ENCODE measurements at regions not wholly inside any gene's neighbourhood (a gene's known extent, or its start where the extent isn't known, plus 50 kb on each side); places are given as distances from the start of the nearest gene placed in this dataset.
"Not testable (repeated sequence)": the region's sequence is repeated elsewhere in the genome, so short reads cannot be mapped to it uniquely, and the experiment has no call there.

GRCh38 chr6:4259391-4259790 lies 124.0 kb upstream of the ECI2 start:
- ATAC-seq, result no peak
- H3K4me1 Mint-ChIP-seq (ENCODE audit: low read depth), result no peaks in the 10 kb centered on the region
- no peaks in the 10 kb centered on the region for H3K36me3 Mint-ChIP-seq (ENCODE audit: low read depth)
- no peak for DNase-seq
- POLR2A ChIA-PET, result no interaction called here
- TF ChIP-seq CTCF (IDR thresholded peaks at IDR 0.05), result no peak
- H3K27ac Mint-ChIP-seq, result no peak overlapping the region
- peaks cover 3% of the 10 kb centered on the region for H3K27me3 Mint-ChIP-seq
- CTCF ChIA-PET, result no interaction called here
- H3K9me3 Mint-ChIP-seq, result no peaks in the 10 kb centered on the region
- H3K4me3 Mint-ChIP-seq, result no peak overlapping the region
- intact Hi-C loops (cut with micrococcal nuclease), result no loop called here

- ATAC-seq (no peak), DNase-seq (no peak)
- H3K4me3 Mint-ChIP-seq, result no peak overlapping the region
- H3K36me3 Mint-ChIP-seq (ENCODE audit: low read depth), result no peaks in the 10 kb centered on the region
- no peak overlapping the region for H3K27ac Mint-ChIP-seq
- POLR2A ChIA-PET, result no interaction called here
- peaks cover 3% of the 10 kb centered on the region for H3K27me3 Mint-ChIP-seq
- H3K9me3 Mint-ChIP-seq, result no peaks in the 10 kb centered on the region
- CTCF ChIA-PET, result no interaction called here
- no peaks in the 10 kb centered on the region for H3K4me1 Mint-ChIP-seq (ENCODE audit: low read depth)
- intact Hi-C loops (cut with micrococcal nuclease), result no loop called here
- no peak for TF ChIP-seq CTCF (IDR thresholded peaks at IDR 0.05)
These were observed 123.4 kb upstream of the ECI2 start for GRCh38 chr6:4258733-4259132.

- Mint-ChIP-seq H3K36me3 (ENCODE audit: low read depth) (no peaks in the 10 kb centered on the region), H3K9me3 (no peaks in the 10 kb centered on the region), H3K4me1 (ENCODE audit: low read depth) (no peaks in the 10 kb centered on the region), H3K4me3 (no peak overlapping the region), H3K27me3 (peaks cover 8% of the 10 kb centered on the region), H3K27ac (no peak overlapping the region)
- ChIA-PET POLR2A (no interaction called here), CTCF (no interaction called here)
- intact Hi-C loops (cut with micrococcal nuclease), result no loop called here
- no peak for TF ChIP-seq CTCF (IDR thresholded peaks at IDR 0.05)
- ATAC-seq (no peak), DNase-seq (no peak)
These were observed 121.6 kb upstream of the ECI2 start for GRCh38 chr6:4256969-4257368.

GRCh38 chr6:4253604-4254231 lies 118.3 kb upstream of the ECI2 start:
- peaks cover 13% of the 10 kb centered on the region for H3K27me3 Mint-ChIP-seq
- no peak overlapping the region for H3K27ac Mint-ChIP-seq
- peaks cover 2% of the 10 kb centered on the region for H3K9me3 Mint-ChIP-seq
- no peak for TF ChIP-seq CTCF (IDR thresholded peaks at IDR 0.05)
- no peak for ATAC-seq
- intact Hi-C loops (cut with micrococcal nuclease), result no loop called here
- CTCF ChIA-PET, result no interaction called here
- no peaks in the 10 kb centered on the region for H3K4me1 Mint-ChIP-seq (ENCODE audit: low read depth)
- no peak for DNase-seq
- POLR2A ChIA-PET, result no interaction called here
- H3K36me3 Mint-ChIP-seq (ENCODE audit: low read depth), result no peaks in the 10 kb centered on the region
- no peak overlapping the region for H3K4me3 Mint-ChIP-seq

GRCh38 chr6:4252445-4252844 lies 117.1 kb upstream of the ECI2 start:
- H3K4me3 Mint-ChIP-seq; ATAC-seq; H3K4me1 Mint-ChIP-seq (ENCODE audit: low read depth); intact Hi-C loops (cut with micrococcal nuclease); H3K36me3 Mint-ChIP-seq (ENCODE audit: low read depth); DNase-seq; POLR2A ChIA-PET; H3K27ac Mint-ChIP-seq; CTCF ChIA-PET; H3K9me3 Mint-ChIP-seq: not testable (repeated sequence)
- peaks cover 15% of the 10 kb centered on the region for H3K27me3 Mint-ChIP-seq

GRCh38 chr6:4250645-4251044 lies 115.3 kb upstream of the ECI2 start:
- DNase-seq (no peak), ATAC-seq (no peak)
- no peak for TF ChIP-seq CTCF (IDR thresholded peaks at IDR 0.05)
- intact Hi-C loops (cut with micrococcal nuclease), result no loop called here
- no peak overlapping the region for H3K4me3 Mint-ChIP-seq
- no peak overlapping the region for H3K27ac Mint-ChIP-seq
- ChIA-PET POLR2A (no interaction called here), CTCF (no interaction called here)
- H3K9me3 Mint-ChIP-seq, result peaks cover 10% of the 10 kb centered on the region
- no peaks in the 10 kb centered on the region for H3K4me1 Mint-ChIP-seq (ENCODE audit: low read depth)
- no peaks in the 10 kb centered on the region for H3K36me3 Mint-ChIP-seq (ENCODE audit: low read depth)
- peaks cover 15% of the 10 kb centered on the region for H3K27me3 Mint-ChIP-seq

GRCh38 chr6:4243832-4244231 lies 108.5 kb upstream of the ECI2 start:
- POLR2A ChIA-PET; DNase-seq; H3K4me3 Mint-ChIP-seq; H3K27me3 Mint-ChIP-seq; CTCF ChIA-PET; H3K36me3 Mint-ChIP-seq (ENCODE audit: low read depth); intact Hi-C loops (cut with micrococcal nuclease); H3K27ac Mint-ChIP-seq; ATAC-seq; H3K4me1 Mint-ChIP-seq (ENCODE audit: low read depth): not testable (repeated sequence)
- H3K9me3 Mint-ChIP-seq, result peaks cover 26% of the 10 kb centered on the region

Data from activated CD8-positive, alpha-beta T cell treated with anti-CD3 and anti-CD28 coated beads for 36 hours (primary cell).